HL-60 (cell line): ENCODE measurements at regions not wholly inside any gene's neighbourhood (a gene's known extent, or its start where the extent isn't known, plus 50 kb on each side); places are given as distances from the start of the nearest gene placed in this dataset.

Experiments
- DNase-seq, 2 experiments: peaks; one replicate each; pipeline ENCODE4 v3.0.0-alpha.2; 2010 to 2020; ENCODE audit warnings: low read depth in 1 of 2, low spot score in 1 of 2
- H3K27ac ChIP-seq: fragments of 250-450 bp; sonication (Bioruptor Pico); replicated peaks from 2 replicates; pipeline ENCODE4 v1.5.1; 2020; ENCODE audit warnings: mild to moderate bottlenecking, moderate library complexity
- H3K27me3 ChIP-seq: fragments of 250-450 bp; sonication (Bioruptor Pico); 2 replicates; pipeline ENCODE4 v1.5.1; 2021; ENCODE audit warnings: mild to moderate bottlenecking, moderate library complexity; ENCODE audit not compliant: insufficient read depth, poor library complexity, severe bottlenecking
- H3K4me3 ChIP-seq: replicated peaks from 2 replicates; pipeline ENCODE4 v1.5.1; 2011; ENCODE audit warnings: mild to moderate bottlenecking, control low read depth, low read length; ENCODE audit not compliant: insufficient read depth
- GABPA ChIP-seq: IDR thresholded peaks from 2 replicates; pipeline ENCODE4 v1.6.1; 2012; ENCODE audit warnings: low read depth
- POLR2AphosphoS5 ChIP-seq: IDR thresholded peaks from 2 replicates; pipeline ENCODE4 v1.6.1; 2012; ENCODE audit warnings: low read depth
- SPI1 ChIP-seq: IDR thresholded peaks from 2 replicates; pipeline ENCODE4 v1.6.1; 2012; ENCODE audit warnings: low read depth, mild to moderate bottlenecking, borderline replicate concordance
- TF ChIP-seq, protein P1 (sequence below): IDR thresholded peaks from 2 replicates; pipeline ENCODE4 v1.6.1; 2012; ENCODE audit warnings: low read depth; ENCODE audit not compliant: insufficient replicate concordance
- TF ChIP-seq, protein P2 (sequence below): IDR thresholded peaks from one replicate; pipeline ENCODE4 v1.5.1; 2011; ENCODE audit warnings: low read length, control low read depth, inconsistent platforms; ENCODE audit not compliant: insufficient read depth

- H3K4me3 ChIP-seq: no peak overlapping the region
- TF ChIP-seq, protein P1, sequence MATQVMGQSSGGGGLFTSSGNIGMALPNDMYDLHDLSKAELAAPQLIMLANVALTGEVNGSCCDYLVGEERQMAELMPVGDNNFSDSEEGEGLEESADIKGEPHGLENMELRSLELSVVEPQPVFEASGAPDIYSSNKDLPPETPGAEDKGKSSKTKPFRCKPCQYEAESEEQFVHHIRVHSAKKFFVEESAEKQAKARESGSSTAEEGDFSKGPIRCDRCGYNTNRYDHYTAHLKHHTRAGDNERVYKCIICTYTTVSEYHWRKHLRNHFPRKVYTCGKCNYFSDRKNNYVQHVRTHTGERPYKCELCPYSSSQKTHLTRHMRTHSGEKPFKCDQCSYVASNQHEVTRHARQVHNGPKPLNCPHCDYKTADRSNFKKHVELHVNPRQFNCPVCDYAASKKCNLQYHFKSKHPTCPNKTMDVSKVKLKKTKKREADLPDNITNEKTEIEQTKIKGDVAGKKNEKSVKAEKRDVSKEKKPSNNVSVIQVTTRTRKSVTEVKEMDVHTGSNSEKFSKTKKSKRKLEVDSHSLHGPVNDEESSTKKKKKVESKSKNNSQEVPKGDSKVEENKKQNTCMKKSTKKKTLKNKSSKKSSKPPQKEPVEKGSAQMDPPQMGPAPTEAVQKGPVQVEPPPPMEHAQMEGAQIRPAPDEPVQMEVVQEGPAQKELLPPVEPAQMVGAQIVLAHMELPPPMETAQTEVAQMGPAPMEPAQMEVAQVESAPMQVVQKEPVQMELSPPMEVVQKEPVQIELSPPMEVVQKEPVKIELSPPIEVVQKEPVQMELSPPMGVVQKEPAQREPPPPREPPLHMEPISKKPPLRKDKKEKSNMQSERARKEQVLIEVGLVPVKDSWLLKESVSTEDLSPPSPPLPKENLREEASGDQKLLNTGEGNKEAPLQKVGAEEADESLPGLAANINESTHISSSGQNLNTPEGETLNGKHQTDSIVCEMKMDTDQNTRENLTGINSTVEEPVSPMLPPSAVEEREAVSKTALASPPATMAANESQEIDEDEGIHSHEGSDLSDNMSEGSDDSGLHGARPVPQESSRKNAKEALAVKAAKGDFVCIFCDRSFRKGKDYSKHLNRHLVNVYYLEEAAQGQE: no peak
- TF ChIP-seq SPI1 (no peak), GABPA (no peak), POLR2AphosphoS5 (no peak)
- TF ChIP-seq, protein P2, sequence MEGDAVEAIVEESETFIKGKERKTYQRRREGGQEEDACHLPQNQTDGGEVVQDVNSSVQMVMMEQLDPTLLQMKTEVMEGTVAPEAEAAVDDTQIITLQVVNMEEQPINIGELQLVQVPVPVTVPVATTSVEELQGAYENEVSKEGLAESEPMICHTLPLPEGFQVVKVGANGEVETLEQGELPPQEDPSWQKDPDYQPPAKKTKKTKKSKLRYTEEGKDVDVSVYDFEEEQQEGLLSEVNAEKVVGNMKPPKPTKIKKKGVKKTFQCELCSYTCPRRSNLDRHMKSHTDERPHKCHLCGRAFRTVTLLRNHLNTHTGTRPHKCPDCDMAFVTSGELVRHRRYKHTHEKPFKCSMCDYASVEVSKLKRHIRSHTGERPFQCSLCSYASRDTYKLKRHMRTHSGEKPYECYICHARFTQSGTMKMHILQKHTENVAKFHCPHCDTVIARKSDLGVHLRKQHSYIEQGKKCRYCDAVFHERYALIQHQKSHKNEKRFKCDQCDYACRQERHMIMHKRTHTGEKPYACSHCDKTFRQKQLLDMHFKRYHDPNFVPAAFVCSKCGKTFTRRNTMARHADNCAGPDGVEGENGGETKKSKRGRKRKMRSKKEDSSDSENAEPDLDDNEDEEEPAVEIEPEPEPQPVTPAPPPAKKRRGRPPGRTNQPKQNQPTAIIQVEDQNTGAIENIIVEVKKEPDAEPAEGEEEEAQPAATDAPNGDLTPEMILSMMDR: no peak
- H3K27ac ChIP-seq: no peak overlapping the region
- H3K27me3 ChIP-seq: no peaks in the 10 kb centered on the region
- no peak for DNase-seq
Observed at GRCh38 chr6:154619146-154619545, 108.7 kb upstream of the CNKSR3 start.

GRCh38 chr6:154621686-154622085 is 111.2 kb upstream of the CNKSR3 start:
- Histone ChIP-seq H3K27me3 (no peaks in the 10 kb centered on the region), H3K27ac (no peak overlapping the region), H3K4me3 (no peak overlapping the region)
- TF ChIP-seq SPI1 (no peak), POLR2AphosphoS5 (no peak), GABPA (no peak)
- TF ChIP-seq, protein P1: no peak
- TF ChIP-seq, protein P2: no peak
- DNase-seq: no peak

DNA sequence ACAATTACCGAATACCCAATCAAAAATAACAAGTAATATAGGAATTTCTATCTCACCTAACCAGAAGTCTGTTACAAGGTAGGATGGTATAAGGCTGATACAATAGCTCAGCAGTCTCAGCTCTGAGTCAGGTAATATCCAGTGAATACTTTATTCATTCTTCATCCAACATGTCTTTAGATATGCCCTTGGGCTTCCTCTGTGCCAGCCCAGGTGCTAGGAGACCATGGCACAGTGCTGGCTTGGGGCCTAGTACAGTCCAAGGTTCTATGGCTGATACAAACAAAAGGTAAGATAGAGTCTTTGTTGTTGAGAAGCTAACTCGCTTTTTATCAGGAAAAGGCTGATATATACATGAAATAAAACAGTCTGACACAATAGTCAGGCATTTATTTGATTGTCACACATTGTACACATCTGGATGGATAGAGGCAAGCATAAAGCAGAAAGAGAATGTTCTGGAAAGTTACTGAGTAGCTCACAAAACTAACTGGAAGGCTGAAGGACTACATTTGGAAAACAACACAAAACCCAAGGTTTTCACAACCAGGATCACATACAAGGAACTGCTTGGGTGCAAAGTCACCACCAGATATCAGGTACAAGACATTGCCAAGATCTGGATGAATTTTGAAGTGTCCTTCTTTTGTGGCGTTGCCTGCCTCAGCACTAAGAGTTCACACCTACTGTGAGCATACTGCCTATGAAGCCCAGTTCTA is 110.4 kb upstream of the SCAF8 start:
- Histone ChIP-seq H3K27ac (no peak overlapping the region), H3K4me3 (no peak overlapping the region), H3K27me3 (no peaks in the 10 kb centered on the region)
- TF ChIP-seq POLR2AphosphoS5 (no peak), GABPA (no peak), SPI1 (no peak)
- TF ChIP-seq, protein P1: no peak
- TF ChIP-seq, protein P2: no peak
- DNase-seq: no peak
